Glomerular visceral epithelial cell (primary cell): ENCODE measurements at regions not wholly inside any gene's neighbourhood (a gene's known extent, or its start where the extent isn't known, plus 50 kb on each side); places are given as distances from the start of the nearest gene placed in this dataset.
"Not testable (repeated sequence)": the region's sequence is repeated elsewhere in the genome, so short reads cannot be mapped to it uniquely, and the experiment has no call there.

Experiments used
- DNase-seq: peaks from one replicate; pipeline ENCODE4 v3.0.0-alpha.2; 2016; ENCODE audit errors: extremely low spot score

DNA sequence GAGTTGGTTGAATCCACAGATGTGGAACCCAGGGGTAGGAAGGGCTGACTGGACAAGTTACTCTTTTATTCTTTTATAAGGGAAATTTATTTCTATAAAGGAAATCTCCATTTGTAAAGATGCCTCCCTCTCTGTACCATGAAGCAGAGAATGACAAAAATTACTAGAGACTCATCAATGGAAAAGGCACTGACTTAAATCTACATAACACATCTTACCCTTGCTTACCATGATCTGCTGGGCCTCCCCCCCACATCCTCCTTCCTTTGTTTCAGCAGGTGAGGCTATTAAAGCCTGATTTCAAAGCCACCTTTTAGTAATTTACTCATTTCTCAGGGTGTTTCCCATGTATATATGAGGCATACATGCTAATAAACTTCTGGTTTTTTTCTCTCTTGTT lies 130.2 kb upstream of the HDDC2 start:
- DNase-seq = no peak

- DNase-seq = no peak
These were observed 131.2 kb upstream of the HDDC2 start for GRCh38 chr6:125432963-125433362.

DNA sequence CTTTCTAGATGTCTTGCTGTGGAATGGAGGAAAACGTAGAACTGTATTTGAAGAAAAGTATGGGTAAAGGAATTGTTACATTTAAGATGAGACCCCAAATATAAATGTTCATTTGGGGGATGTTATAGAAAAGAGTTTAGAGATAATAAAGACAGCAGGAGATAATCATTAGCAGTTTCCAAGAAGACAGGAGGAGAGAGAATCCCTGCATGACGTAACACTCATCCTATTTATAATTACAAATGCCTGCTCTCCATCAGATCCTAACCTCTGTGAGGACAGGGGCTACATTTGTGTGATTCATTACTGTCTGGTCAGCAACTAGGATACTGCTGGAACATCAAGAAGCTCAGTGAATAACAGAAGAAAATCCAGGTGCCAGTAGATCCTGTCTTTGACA lies 133.0 kb upstream of the HDDC2 start:
- no peak for DNase-seq

DNA sequence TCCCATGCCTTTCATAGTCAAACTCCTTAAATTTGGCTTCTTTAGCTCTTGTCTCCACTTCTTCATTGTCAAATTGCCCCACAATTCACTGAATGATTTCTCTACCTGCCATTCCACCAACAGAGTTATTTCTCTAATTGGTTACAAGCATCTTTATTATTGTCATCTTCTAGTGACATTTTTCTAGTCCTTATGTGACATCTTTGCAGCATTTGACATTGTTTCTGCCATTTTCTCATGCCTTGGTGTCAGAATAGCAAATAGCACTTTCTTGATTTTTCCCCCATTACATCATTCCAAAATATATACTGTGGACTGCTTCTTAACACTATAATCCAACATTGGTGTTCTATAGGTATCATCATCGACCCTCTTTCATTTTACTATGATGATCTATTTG lies 137.7 kb upstream of the HDDC2 start:
- DNase-seq = no peak

GRCh38 chr6:125444006-125444923 lies 142.5 kb upstream of the HDDC2 start:
- DNase-seq = no peak

GRCh38 chr6:125445054-125445453 lies 143.3 kb upstream of the HDDC2 start:
- no peak for DNase-seq

- DNase-seq = no peak
These were observed 144.2 kb upstream of the HDDC2 start for GRCh38 chr6:125446011-125446410.

DNA sequence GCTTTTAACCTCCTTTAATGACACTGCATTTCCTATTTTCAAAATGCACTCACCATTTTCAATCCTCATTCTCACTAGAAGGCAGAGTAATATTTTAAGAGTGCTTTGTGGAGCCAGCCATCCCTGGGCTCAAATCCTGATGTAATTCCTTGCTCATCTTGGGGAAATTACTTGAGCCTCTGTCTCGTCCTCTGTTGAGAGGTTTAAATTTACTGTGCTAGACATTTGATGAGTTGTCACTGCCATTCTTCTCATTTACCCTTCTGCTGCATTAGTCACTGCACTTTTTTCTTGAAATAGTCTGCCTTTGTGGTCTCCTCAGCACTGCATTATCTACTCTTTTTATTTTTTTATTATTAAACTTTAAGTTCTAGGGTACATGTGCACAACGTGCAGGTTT lies 150.0 kb upstream of the HDDC2 start:
- DNase-seq = no peak

DNA sequence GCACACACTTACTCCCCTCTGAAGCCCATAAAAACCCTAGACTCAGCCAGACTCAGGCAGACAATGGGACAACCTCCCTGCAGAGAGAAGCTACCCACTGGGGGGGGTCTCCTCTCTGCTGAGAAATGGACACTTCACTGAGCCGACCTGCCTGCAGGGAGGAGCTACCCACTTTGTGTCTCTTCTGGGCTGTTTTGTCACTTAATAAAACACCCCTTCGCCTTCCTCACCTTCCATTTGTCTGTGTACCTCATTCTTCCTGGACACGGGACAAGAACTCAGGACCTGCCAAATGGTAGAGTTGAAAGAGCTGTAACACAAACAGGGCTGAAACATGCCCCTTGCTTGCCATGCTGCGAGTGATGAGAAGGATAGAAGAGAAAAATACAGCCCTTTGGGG lies 151.7 kb upstream of the HDDC2 start:
- DNase-seq = no peak

DNA sequence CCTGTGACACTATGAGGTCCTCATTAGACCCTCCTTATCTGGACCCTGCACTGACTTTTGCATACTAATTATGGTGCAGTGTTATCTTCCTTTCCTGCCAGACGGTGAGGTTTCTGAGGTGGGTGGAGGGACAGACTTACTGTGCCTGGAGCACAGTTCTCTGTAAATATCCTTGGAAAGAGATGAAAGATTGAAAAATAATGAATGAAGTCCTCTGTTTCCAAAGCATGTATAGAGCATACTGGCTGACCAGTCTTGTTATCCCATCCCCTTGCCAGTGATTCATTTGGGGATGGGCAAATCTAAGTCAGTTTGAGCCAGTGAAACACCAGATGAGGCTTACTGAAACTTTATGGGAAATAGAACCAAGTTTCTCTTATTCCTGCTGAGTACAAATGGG lies 152.6 kb upstream of the HDDC2 start:
- DNase-seq = no peak

DNA sequence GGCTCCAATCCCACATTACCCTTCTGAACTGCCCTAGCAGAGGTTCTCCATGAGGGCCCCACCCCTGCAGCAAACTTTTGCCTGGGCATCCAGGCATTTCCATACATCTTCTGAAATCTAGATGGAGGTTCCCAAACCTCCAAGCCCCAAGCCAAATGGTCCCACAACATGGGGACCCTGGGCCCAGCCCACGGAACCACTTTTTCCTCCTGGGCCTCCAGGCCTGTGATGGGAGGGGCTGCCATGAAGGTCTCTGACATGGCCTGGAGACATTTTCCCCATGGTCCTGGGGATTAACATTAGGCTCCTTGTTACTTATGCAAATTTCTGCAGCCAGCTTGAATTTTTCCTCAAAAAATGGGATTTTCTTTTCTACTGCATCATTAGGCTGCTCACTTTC lies 156.7 kb upstream of the HDDC2 start:
- DNase-seq = not testable (repeated sequence)

DNA sequence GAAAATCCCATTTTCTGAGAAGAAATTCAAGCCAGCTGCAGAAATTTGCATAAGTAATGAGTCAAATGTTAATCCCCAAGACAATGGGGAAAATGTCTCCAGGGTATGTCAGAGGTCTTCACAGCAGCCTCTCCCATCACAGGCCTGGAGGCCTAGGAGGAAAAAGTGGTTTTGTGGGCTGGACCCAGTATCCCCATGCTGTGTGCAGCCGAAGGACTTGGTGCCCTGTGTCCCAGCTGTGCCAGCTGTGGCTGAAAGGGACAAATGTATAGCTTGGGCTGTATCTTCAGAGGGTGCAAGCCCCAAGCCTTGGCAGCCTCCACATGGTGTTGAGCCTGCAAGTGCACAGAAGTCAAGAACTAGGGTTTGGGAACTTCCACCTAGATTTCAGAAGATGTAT lies 163.6 kb upstream of the HDDC2 start:
- DNase-seq = not testable (repeated sequence)

GRCh38 chr6:125469915-125470314 lies 168.1 kb upstream of the HDDC2 start:
- DNase-seq = no peak

DNA sequence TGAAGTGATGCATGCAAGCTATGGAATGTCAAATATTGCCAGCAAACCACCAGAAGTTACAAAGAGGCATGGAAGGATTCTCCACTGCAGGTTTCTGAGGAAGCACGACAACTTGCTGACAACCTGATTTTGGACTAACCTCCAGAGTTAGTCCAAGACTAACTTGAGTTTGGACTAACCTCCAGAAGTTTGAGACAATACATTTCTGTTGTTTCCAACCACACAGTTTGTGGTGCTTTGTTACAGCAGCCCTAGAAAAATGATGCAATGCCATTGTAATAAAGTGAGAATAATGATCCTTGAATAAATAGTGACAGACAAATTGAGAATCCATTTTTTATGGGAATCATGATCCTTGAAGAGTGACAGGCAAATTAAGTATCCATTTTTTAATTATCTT lies 169.9 kb upstream of the HDDC2 start:
- DNase-seq = no peak

GRCh38 chr6:125474061-125474460 lies 172.3 kb upstream of the HDDC2 start:
- DNase-seq = no peak

DNA sequence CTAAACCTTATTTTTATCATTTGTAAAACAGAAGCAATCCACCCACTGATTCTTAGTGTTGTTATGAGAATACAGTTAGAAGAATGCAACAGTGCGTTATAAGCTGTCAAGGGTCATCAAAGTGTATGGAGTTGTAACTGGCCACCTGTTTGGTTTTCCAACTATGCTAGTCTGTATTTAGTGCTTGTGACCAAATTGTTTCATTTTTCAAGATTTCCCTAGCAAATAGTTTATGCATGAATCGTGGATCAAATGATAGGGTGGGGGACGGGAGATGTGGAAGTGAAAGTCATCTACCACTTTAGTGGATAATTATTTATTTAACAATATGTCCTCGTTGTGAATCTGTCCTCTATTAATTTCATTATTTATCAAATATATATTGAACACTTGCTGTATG lies 175.4 kb upstream of the HDDC2 start:
- DNase-seq = no peak

- DNase-seq = no peak
These were observed 176.1 kb upstream of the HDDC2 start for GRCh38 chr6:125477844-125478243.

DNA sequence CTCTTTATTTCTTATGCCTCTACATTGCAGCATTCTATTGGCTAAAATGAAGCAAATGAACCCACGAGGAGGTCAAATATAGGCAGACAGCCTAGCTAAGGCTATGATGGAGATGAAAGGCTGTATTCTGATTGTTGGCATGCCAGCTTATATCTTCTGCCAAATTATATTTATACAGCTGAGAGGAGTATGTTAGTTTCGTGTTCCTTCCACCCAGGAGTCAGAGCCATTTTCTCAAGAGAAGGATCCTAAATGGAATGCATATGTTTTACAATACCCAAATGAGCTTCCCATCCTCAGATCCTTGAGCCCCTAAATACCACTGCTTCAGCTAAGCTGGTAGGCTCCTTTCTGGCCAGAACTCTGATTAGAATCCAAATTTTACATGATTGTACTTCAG lies 178.4 kb upstream of the HDDC2 start:
- no peak for DNase-seq

- DNase-seq = no peak
These were observed 178.8 kb upstream of the HDDC2 start for GRCh38 chr6:125480571-125480970.

DNA sequence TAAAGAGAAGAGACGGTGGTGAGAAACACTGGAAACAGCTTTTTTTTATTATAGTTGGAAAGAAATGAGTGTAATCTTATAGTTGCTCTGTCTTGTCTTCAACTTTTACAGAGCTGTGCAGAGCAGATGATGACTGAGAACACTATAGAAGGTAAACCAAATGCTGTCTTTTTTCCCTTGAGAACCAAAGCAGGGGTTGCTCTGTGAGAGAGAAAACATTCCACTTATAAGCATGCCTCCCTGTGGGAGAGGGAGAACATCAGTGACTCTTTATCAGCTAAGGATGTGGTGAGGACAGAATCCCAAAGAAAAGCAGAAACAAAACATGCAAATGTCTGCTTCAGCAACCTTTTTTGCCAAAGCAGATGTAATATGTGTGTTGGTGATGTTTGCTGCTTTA lies 179.3 kb upstream of the HDDC2 start:
- DNase-seq = no peak

- no peak for DNase-seq
These were observed 184.0 kb upstream of the HDDC2 start for GRCh38 chr6:125485757-125486156.

GRCh38 chr6:125486881-125487280 lies 185.1 kb upstream of the HDDC2 start:
- no peak for DNase-seq

DNA sequence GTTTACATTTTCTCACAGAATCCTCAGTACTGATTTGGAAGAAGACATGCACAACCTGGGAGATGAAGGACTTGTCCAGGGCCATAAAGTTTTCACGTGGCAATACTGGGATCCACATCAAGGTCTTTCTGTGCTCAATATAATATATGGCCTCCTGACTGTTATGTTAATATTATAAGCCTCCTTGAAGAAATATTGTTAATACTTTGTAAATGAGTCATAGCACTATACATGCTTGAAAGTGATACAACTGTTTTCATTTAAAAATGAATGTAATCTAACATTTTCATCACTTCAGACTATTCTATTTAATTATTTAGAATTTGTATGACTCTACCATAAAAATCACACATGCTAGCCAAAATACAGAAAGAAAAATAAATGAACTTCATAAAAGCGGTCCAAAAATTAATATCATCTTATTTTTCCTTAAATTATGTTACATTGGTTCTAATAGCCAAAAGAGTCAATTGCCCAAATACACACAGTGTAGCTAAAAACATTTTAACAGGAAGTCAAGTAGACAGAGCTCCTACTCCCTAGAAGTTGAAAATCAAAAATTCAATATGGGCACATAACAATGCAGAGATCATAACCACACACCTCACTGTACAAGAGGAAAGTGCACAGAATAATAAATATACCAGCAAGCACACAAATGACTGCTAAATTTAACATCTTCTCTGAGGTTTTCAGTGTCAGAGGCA lies 188.0 kb upstream of the HDDC2 start:
- DNase-seq = no peak
